H1 (cell line): ENCODE measurements at regions not wholly inside any gene's neighbourhood (a gene's known extent, or its start where the extent isn't known, plus 50 kb on each side); places are given as distances from the start of the nearest gene placed in this dataset.

ENCODE experiments used
- CTCF ChIA-PET: fragments of 300-600 bp; sonication (Branson Sonifier 250); formaldehyde crosslinking; loops from one replicate; lab custom pipeline; 2021; ENCODE audit not compliant: partially characterized antibody; lab: Charles Lee
- POLR2A ChIA-PET: fragments of 300-600 bp; sonication (Branson Sonifier 250); formaldehyde crosslinking; loops from one replicate; lab custom pipeline; 2021; ENCODE audit warnings: inconsistent platforms; ENCODE audit not compliant: partially characterized antibody; lab: Charles Lee
- DNase-seq, 2 experiments: peaks; one replicate each; pipeline versions ENCODE4 v3.0.0 to v3.0.0-alpha.2; 2010 to 2022; ENCODE audit warnings: low spot score in 2 of 2, low read depth in 1 of 2, mixed read lengths in 1 of 2
- FAIRE-seq: peaks from 2 replicates; lab custom pipeline; 2011; peaks lifted over from hg19 to GRCh38; lab: Jason Lieb, UNC
- H2AFZ ChIP-seq: 2 replicates; pipeline ENCODE4 v1.8.1; 2012; ENCODE audit warnings: low read length, inconsistent platforms
- H2AK5ac ChIP-seq: 2 replicates; pipeline ENCODE4 v1.6.1; 2013; ENCODE audit warnings: low read depth, low read length
- H2BK120ac ChIP-seq: replicated peaks from 2 replicates; pipeline ENCODE3; 2013; ENCODE audit warnings: low read depth, low read length, inconsistent platforms
- H2BK12ac ChIP-seq: 2 replicates; pipeline ENCODE4 v1.6.1; 2013; ENCODE audit warnings: low read depth, low read length
- H2BK15ac ChIP-seq: 2 replicates; pipeline ENCODE4 v1.6.1; 2013; ENCODE audit warnings: low read length
- H2BK20ac ChIP-seq: 2 replicates; pipeline ENCODE4 v1.6.1; 2013; ENCODE audit warnings: low read length
- H2BK5ac ChIP-seq: 2 replicates; pipeline ENCODE4 v1.6.1; 2013; ENCODE audit warnings: low read depth, low read length
- H3K14ac ChIP-seq: 2 replicates; pipeline ENCODE4 v1.6.1; 2013; ENCODE audit warnings: inconsistent platforms; ENCODE audit not compliant: insufficient read length
- H3K18ac ChIP-seq: 2 replicates; pipeline ENCODE4 v1.6.1; 2013; ENCODE audit warnings: low read length; ENCODE audit errors: extremely low read depth
- H3K23ac ChIP-seq: 2 replicates; pipeline ENCODE4 v1.6.1; 2013; ENCODE audit warnings: inconsistent platforms; ENCODE audit not compliant: insufficient read length
- H3K23me2 ChIP-seq: 2 replicates; pipeline ENCODE4 v1.6.1; 2013; ENCODE audit warnings: low read depth, low read length
- H3K27ac ChIP-seq: 2 replicates; pipeline ENCODE4 v1.6.1; 2011; ENCODE audit warnings: low read depth, low read length, inconsistent platforms
- H3K27me3 ChIP-seq, 4 experiments: replicated peaks in 1 of 4; 1 replicate in 1 of 4; 2 replicates in 3 of 4; pipeline versions ENCODE4 v1.6.1 to v1.8.1; 2011 to 2013; ENCODE audit warnings: low read length in 3 of 4, mild to moderate bottlenecking in 3 of 4, inconsistent platforms in 2 of 4, mixed read lengths in 2 of 4, moderate library complexity in 1 of 4; ENCODE audit not compliant: control insufficient read depth in 3 of 4, insufficient read depth in 3 of 4; ENCODE audit errors: extremely low read depth in 1 of 4
- H3K36me3 ChIP-seq, 4 experiments: 2 replicates each; pipeline versions ENCODE4 v1.6.1 to v1.8.1; 2011 to 2013; ENCODE audit warnings: mild to moderate bottlenecking in 4 of 4, low read length in 3 of 4, moderate library complexity in 2 of 4, control low read depth in 1 of 4, inconsistent platforms in 1 of 4; ENCODE audit not compliant: insufficient read depth in 4 of 4, control insufficient read depth in 2 of 4
- H3K4ac ChIP-seq: replicated peaks from 2 replicates; pipeline ENCODE3; 2013; ENCODE audit warnings: low read length, low read depth, mixed read lengths, inconsistent platforms; ENCODE audit not compliant: insufficient read length
- H3K4me1 ChIP-seq, 4 experiments: replicated peaks in 1 of 4; 1 replicate in 1 of 4; 2 replicates in 3 of 4; pipeline versions ENCODE4 v1.6.1 to v1.8.1; 2011 to 2013; ENCODE audit warnings: low read length in 3 of 4, inconsistent platforms in 2 of 4, mixed read lengths in 1 of 4; ENCODE audit not compliant: insufficient read depth in 4 of 4, control insufficient read depth in 3 of 4
- H3K4me2 ChIP-seq, 2 experiments: 2 replicates each; pipeline versions ENCODE4 v1.6.1 to v1.8.1; 2011 to 2013; ENCODE audit warnings: low read depth in 2 of 2, low read length in 2 of 2, control low read depth in 1 of 2, inconsistent platforms in 1 of 2, mild to moderate bottlenecking in 1 of 2; ENCODE audit not compliant: insufficient read depth in 1 of 2
- H3K4me3 ChIP-seq, 4 experiments: fragments of 200-600, 300-600 bp in 1 of 4; sonication (generic), shearing (Covaris generic), sonication (Bioruptor Twin) in 1 of 4; 2 replicates each; pipeline versions ENCODE4 v1.5.1 to v1.8.1; 2011 to 2016; ENCODE audit warnings: low read length in 4 of 4, low read depth in 3 of 4, control low read depth in 2 of 4, inconsistent platforms in 2 of 4, mild to moderate bottlenecking in 2 of 4, mixed read lengths in 1 of 4, moderate library complexity in 1 of 4; ENCODE audit not compliant: insufficient read depth in 2 of 4; ENCODE audit errors: extremely low read depth in 1 of 4
- H3K56ac ChIP-seq: replicated peaks from 2 replicates; pipeline ENCODE3; 2013; ENCODE audit warnings: low read depth, mild to moderate bottlenecking, mixed read lengths, low read length, inconsistent platforms; ENCODE audit not compliant: insufficient read length
- H3K79me1 ChIP-seq: 2 replicates; pipeline ENCODE4 v1.6.1; 2013; ENCODE audit warnings: low read depth, low read length, control low read depth
- H3K79me2 ChIP-seq, 2 experiments: 2 replicates each; pipeline versions ENCODE4 v1.6.1 to v1.8.1; 2012 to 2013; ENCODE audit warnings: low read length in 2 of 2, mild to moderate bottlenecking in 2 of 2, inconsistent platforms in 1 of 2; ENCODE audit not compliant: insufficient read depth in 2 of 2, control insufficient read depth in 1 of 2
- H3K9ac ChIP-seq, 4 experiments: replicated peaks in 1 of 4; 1 replicate in 1 of 4; 2 replicates in 3 of 4; pipeline versions ENCODE4 v1.6.1 to v1.8.1; 2011 to 2013; ENCODE audit warnings: low read depth in 3 of 4, low read length in 3 of 4, control low read depth in 2 of 4, mild to moderate bottlenecking in 2 of 4, moderate library complexity in 2 of 4, inconsistent platforms in 1 of 4; ENCODE audit errors: extremely low read depth in 1 of 4
- H3K9me3 ChIP-seq, 2 experiments: 2 replicates each; pipeline versions ENCODE4 v1.6.1 to v1.8.1; 2012 to 2013; ENCODE audit warnings: mild to moderate bottlenecking in 2 of 2, moderate library complexity in 2 of 2, control low read depth in 1 of 2, inconsistent platforms in 1 of 2, low read depth in 1 of 2, low read length in 1 of 2, mixed read lengths in 1 of 2; ENCODE audit not compliant: insufficient read depth in 2 of 2
- H4K20me1 ChIP-seq, 2 experiments: replicated peaks in 1 of 2; 2 replicates each; pipeline versions ENCODE3 to v1.8.1; 2011 to 2013; ENCODE audit warnings: inconsistent platforms in 2 of 2, low read length in 2 of 2, mild to moderate bottlenecking in 1 of 2; ENCODE audit not compliant: insufficient read depth in 2 of 2, control insufficient read depth in 1 of 2
- H4K5ac ChIP-seq: 2 replicates; pipeline ENCODE4 v1.6.1; 2013; ENCODE audit warnings: low read length, low read depth, mixed read lengths, inconsistent platforms; ENCODE audit not compliant: insufficient read length
- H4K8ac ChIP-seq: 2 replicates; pipeline ENCODE4 v1.8.0; 2013; ENCODE audit warnings: mild to moderate bottlenecking, moderate library complexity, low read length, inconsistent platforms; ENCODE audit not compliant: insufficient read depth; ENCODE audit errors: extremely low read depth
- H4K91ac ChIP-seq: replicated peaks from 2 replicates; pipeline ENCODE3; 2013; ENCODE audit warnings: low read length, mixed read lengths, inconsistent platforms; ENCODE audit not compliant: insufficient read length
- ATF3 ChIP-seq: IDR thresholded peaks from 2 replicates; pipeline ENCODE4 v1.6.1; 2011; ENCODE audit warnings: low read depth, mild to moderate bottlenecking, low read length; ENCODE audit not compliant: insufficient read depth
- WGBS, 2 experiments: shearing (Covaris generic) in 1 of 2; methylation state at CpG; one replicate each; pipeline versions ENCODE4 v1.1.6 to v1.1.7; 2013 to 2015; ENCODE audit warnings: low lambda C conversion rate in 2 of 2, mixed read lengths in 2 of 2, inconsistent platforms in 1 of 2, low coverage in 1 of 2, missing lambda C conversion rate in 1 of 2; ENCODE audit not compliant: insufficient replicate concordance in 2 of 2, insufficient coverage in 1 of 2, insufficient read length in 1 of 2; ENCODE audit errors: extremely low coverage in 1 of 2, missing lambda C conversion rate in 1 of 2; 5-methylcytosine and 5-hydroxymethylcytosine counted together

GRCh38 chr11:23280088-23280487 lies 419.8 kb upstream of the CCDC179 start:
- Histone ChIP-seq H3K9ac (no peak overlapping the region), H3K4me3 (no peak overlapping the region), H3K27ac (no peak overlapping the region), H3K4me2 (no peak overlapping the region), H2BK15ac (no peak overlapping the region), H3K36me3 (no peaks in the 10 kb centered on the region), H4K8ac (no peak overlapping the region), H2BK20ac (no peak overlapping the region), H3K56ac (no peak overlapping the region), H3K9me3 (no peaks in the 10 kb centered on the region), H2AK5ac (no peak overlapping the region), H3K4me1 (no peaks in the 10 kb centered on the region), H4K20me1 (no peaks in the 10 kb centered on the region), H3K27me3 (no peaks in the 10 kb centered on the region), H3K23me2 (no peaks in the 10 kb centered on the region), H3K23ac (no peak overlapping the region), H4K5ac (no peak overlapping the region), H3K18ac (no peak overlapping the region), H2BK12ac (no peak overlapping the region), H3K79me2 (no peaks in the 10 kb centered on the region), H2BK120ac (no peak overlapping the region), H4K91ac (no peak overlapping the region), H3K14ac (no peak overlapping the region), H3K4ac (no peak overlapping the region), H2BK5ac (no peak overlapping the region), H2AFZ (no peak overlapping the region), H3K79me1 (no peaks in the 10 kb centered on the region)
- 100% methylated on average over 2 of the region's 2 CpGs; no CpG with 5 or more reads in 1 of the 2 experiments for WGBS, 2 experiments
- POLR2A ChIA-PET: no interaction called here
- DNase-seq (no peak), FAIRE-seq (no peak)
- CTCF ChIA-PET: no interaction called here
- no peak for TF ChIP-seq ATF3
